Naive thymus-derived CD4-positive, alpha-beta T cell (primary cell): ENCODE measurements at regions not wholly inside any gene's neighbourhood (a gene's known extent, or its start where the extent isn't known, plus 50 kb on each side); places are given as distances from the start of the nearest gene placed in this dataset.

Experiments
- ATAC-seq: fragments of 150-1000 bp; cut with Tn5 transposase; 2 replicates; pipeline ENCODE4 v1.10.0; 2021; ENCODE audit warnings: mild to moderate bottlenecking, moderate library complexity
- CTCF ChIA-PET: fragments of 350-600 bp; sonication (Branson Sonifier 250); formaldehyde crosslinking; loops from one replicate; lab custom pipeline; 2021; ENCODE audit warnings: antibody characterized with exemption; lab: Charles Lee
- POLR2A ChIA-PET: fragments of 350-600 bp; sonication (Branson Sonifier 250); formaldehyde crosslinking; loops from one replicate; lab custom pipeline; 2021; ENCODE audit warnings: antibody characterized with exemption, inconsistent platforms; lab: Charles Lee
- DNase-seq, 9 donors: peaks; one replicate each; pipeline versions ENCODE4 v3.0.0 to v3.0.0-alpha.2; 2020 to 2022; ENCODE audit warnings: mixed read lengths in 1 of 9
- H3K27ac ChIP-seq: one replicate; pipeline ENCODE4 v1.7.0; 2013; ENCODE audit warnings: mild to moderate bottlenecking, low read depth, low read length, moderate library complexity
- H3K27me3 ChIP-seq, 2 donors: one replicate each; pipeline ENCODE4 v1.7.0; 2013; ENCODE audit warnings: low read length in 2 of 2, mild to moderate bottlenecking in 2 of 2, moderate library complexity in 2 of 2; ENCODE audit not compliant: control insufficient read depth in 2 of 2, insufficient read depth in 2 of 2
- H3K36me3 ChIP-seq, 3 experiments: 1 replicate in 2 of 3; 2 replicates in 1 of 3; pipeline ENCODE4 v1.7.0; 2013; ENCODE audit warnings: low read length in 3 of 3, mild to moderate bottlenecking in 3 of 3, moderate library complexity in 1 of 3; ENCODE audit not compliant: insufficient read depth in 3 of 3, control insufficient read depth in 2 of 3
- H3K4me1 ChIP-seq, 2 donors: one replicate each; pipeline ENCODE4 v1.7.0; 2013; ENCODE audit warnings: low read length in 2 of 2, mild to moderate bottlenecking in 2 of 2, moderate library complexity in 1 of 2; ENCODE audit not compliant: control insufficient read depth in 2 of 2, insufficient read depth in 2 of 2
- H3K4me3 ChIP-seq: 2 replicates; pipeline ENCODE4 v1.7.0; 2013; ENCODE audit warnings: mild to moderate bottlenecking, low read length
- H3K9me3 ChIP-seq, 3 experiments: 1 replicate in 2 of 3; 2 replicates in 1 of 3; pipeline ENCODE4 v1.7.0; 2013; ENCODE audit warnings: low read length in 3 of 3; ENCODE audit not compliant: control insufficient read depth in 2 of 3
- H3K27ac Mint-ChIP-seq, 9 donors: one replicate each; pipeline ENCODE4 v1.8.0; 2020 to 2022; ENCODE audit warnings: mixed read lengths in 9 of 9, mild to moderate bottlenecking in 8 of 9, moderate library complexity in 5 of 9, inconsistent platforms in 2 of 9
- H3K27me3 Mint-ChIP-seq, 5 donors: one replicate each; pipeline ENCODE4 v1.8.0; 2021 to 2022; ENCODE audit warnings: mixed read lengths in 5 of 5, mild to moderate bottlenecking in 1 of 5
- H3K36me3 Mint-ChIP-seq, 5 donors: one replicate each; pipeline ENCODE4 v1.8.0; 2020 to 2022; ENCODE audit warnings: mixed read lengths in 5 of 5, mild to moderate bottlenecking in 3 of 5, inconsistent platforms in 1 of 5
- H3K4me1 Mint-ChIP-seq, 7 donors: one replicate each; pipeline ENCODE4 v1.8.0; 2020 to 2022; ENCODE audit warnings: mixed read lengths in 7 of 7, mild to moderate bottlenecking in 3 of 7, inconsistent platforms in 1 of 7
- H3K4me3 Mint-ChIP-seq, 10 donors: one replicate each; pipeline ENCODE4 v1.8.0; 2020 to 2022; ENCODE audit warnings: mild to moderate bottlenecking in 10 of 10, mixed read lengths in 10 of 10, moderate library complexity in 6 of 10, inconsistent platforms in 2 of 10
- H3K9me3 Mint-ChIP-seq, 11 donors: one replicate each; pipeline ENCODE4 v1.8.0; 2020 to 2022; ENCODE audit warnings: mixed read lengths in 11 of 11, mild to moderate bottlenecking in 4 of 11, inconsistent platforms in 1 of 11, moderate library complexity in 1 of 11
- intact Hi-C, 2 donors: fragments of 100-400 bp; cut with micrococcal nuclease; formaldehyde crosslinking; loops; one replicate each; pipeline ENCODE4 v1.15.1; 2023

GRCh38 chr1:80961464-80962190, 839.1 kb upstream of the ADGRL2 start:
- POLR2A ChIA-PET = no interaction called here
- intact Hi-C loops = no loop called here
- CTCF ChIA-PET = no interaction called here

DNA sequence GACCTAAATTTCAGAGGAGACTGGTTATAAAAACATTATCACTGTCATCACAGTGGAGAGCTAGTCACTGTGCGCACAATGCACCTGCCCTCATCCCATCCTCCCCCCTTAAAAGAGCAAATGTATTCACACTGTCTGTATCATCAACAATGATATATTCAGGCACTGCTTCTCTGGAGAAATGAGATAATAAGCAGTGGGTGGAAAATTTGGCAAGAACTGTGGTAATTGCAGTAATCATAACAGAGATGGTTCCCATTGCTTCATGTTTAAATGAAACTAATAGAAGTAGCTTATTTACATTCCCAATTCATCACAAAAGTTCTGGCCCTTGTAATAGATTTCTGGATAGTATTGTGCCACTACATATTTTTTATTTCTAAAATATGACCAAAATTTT, 867.4 kb upstream of the ADGRL2 start:
- no peak overlapping the region for H3K4me3 ChIP-seq
- no peaks in the 10 kb centered on the region for H3K36me3 ChIP-seq
- CTCF ChIA-PET = no interaction called here
- no peaks in the 10 kb centered on the region for H3K27me3 ChIP-seq
- peaks cover 0 to 4% (median 0%) of the 10 kb centered on the region in 5 donors for H3K36me3 Mint-ChIP-seq
- intact Hi-C loops = no loop called here
- H3K27ac Mint-ChIP-seq = no peak overlapping the region
- H3K9me3 ChIP-seq = peaks cover 0 to 5% (median 0%) of the 10 kb centered on the region in 3 experiments
- H3K4me1 ChIP-seq = no peaks in the 10 kb centered on the region
- no peaks in the 10 kb centered on the region for H3K27me3 Mint-ChIP-seq
- H3K4me3 Mint-ChIP-seq = no peak overlapping the region
- POLR2A ChIA-PET = no interaction called here
- peaks cover 0 to 30% (median 15%) of the 10 kb centered on the region in 11 donors for H3K9me3 Mint-ChIP-seq
- ATAC-seq (no peak), DNase-seq (no peak)
- no peak overlapping the region for H3K27ac ChIP-seq
- no peaks in the 10 kb centered on the region for H3K4me1 Mint-ChIP-seq

More at GRCh38 chr1:80961464-80962190, 839.1 kb upstream of the ADGRL2 start:
- no peak overlapping the region for H3K27ac Mint-ChIP-seq
- peaks cover 0 to 4% (median 0%) of the 10 kb centered on the region in 11 donors for H3K9me3 Mint-ChIP-seq
- H3K4me1 Mint-ChIP-seq = no peaks in the 10 kb centered on the region
- no peaks in the 10 kb centered on the region for H3K36me3 Mint-ChIP-seq
- no peaks in the 10 kb centered on the region for H3K27me3 ChIP-seq
- no peak overlapping the region for H3K4me3 ChIP-seq
- H3K27me3 Mint-ChIP-seq = no peaks in the 10 kb centered on the region
- ATAC-seq = no peak
- H3K4me3 Mint-ChIP-seq = no peak overlapping the region
- no peaks in the 10 kb centered on the region for H3K36me3 ChIP-seq
- no peaks in the 10 kb centered on the region for H3K4me1 ChIP-seq
- DNase-seq = no peak
- H3K9me3 ChIP-seq = no peaks in the 10 kb centered on the region
- no peak overlapping the region for H3K27ac ChIP-seq

DNA sequence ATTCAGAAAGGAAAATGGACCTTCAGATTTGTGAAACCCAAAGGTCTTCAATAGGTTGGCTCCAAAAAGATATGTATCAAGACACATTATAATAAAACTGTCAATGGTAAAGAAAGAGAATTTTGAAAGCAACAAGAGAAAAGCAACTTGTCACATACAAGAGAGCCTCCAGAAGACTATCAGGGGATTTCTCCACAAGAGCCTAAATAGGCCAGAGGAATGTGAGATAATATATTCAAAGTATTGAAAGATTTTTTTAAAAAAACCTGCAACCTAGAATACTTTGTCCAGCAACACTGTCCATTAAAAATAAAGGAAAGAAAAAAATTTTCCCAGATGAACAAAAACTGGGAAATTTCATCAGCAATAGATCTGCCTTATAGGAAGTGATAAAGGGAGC, 869.6 kb upstream of the ADGRL2 start:
- Histone ChIP-seq H3K9me3 (peaks cover 0 to 5% (median 0%) of the 10 kb centered on the region in 3 experiments), H3K27me3 (no peaks in the 10 kb centered on the region), H3K4me3 (no peak overlapping the region), H3K4me1 (no peaks in the 10 kb centered on the region), H3K36me3 (no peaks in the 10 kb centered on the region), H3K27ac (no peak overlapping the region)
- peaks cover 4 to 29% (median 19%) of the 10 kb centered on the region in 11 donors for H3K9me3 Mint-ChIP-seq
- POLR2A ChIA-PET = no interaction called here
- no peaks in the 10 kb centered on the region for H3K4me1 Mint-ChIP-seq
- peaks cover 0 to 4% (median 0%) of the 10 kb centered on the region in 5 donors for H3K36me3 Mint-ChIP-seq
- no peak overlapping the region for H3K4me3 Mint-ChIP-seq
- CTCF ChIA-PET = no interaction called here
- no peaks in the 10 kb centered on the region for H3K27me3 Mint-ChIP-seq
- H3K27ac Mint-ChIP-seq = no peak overlapping the region
- ATAC-seq (no peak), DNase-seq (no peak)
- intact Hi-C loops = no loop called here

GRCh38 chr1:80929868-80930508, 870.7 kb upstream of the ADGRL2 start:
- Histone ChIP-seq H3K36me3 (no peaks in the 10 kb centered on the region), H3K27ac (no peak overlapping the region), H3K4me3 (no peak overlapping the region), H3K9me3 (peaks cover 0 to 5% (median 0%) of the 10 kb centered on the region in 3 experiments), H3K4me1 (no peaks in the 10 kb centered on the region), H3K27me3 (no peaks in the 10 kb centered on the region)
- no peak for DNase-seq
- intact Hi-C loops = no loop called here
- Mint-ChIP-seq H3K4me3 (no peak overlapping the region), H3K36me3 (peaks cover 0 to 4% (median 0%) of the 10 kb centered on the region in 5 donors), H3K27me3 (no peaks in the 10 kb centered on the region), H3K27ac (no peak overlapping the region), H3K4me1 (no peaks in the 10 kb centered on the region), H3K9me3 (peaks cover 4 to 24% (median 18%) of the 10 kb centered on the region in 11 donors)
- ChIA-PET CTCF (no interaction called here), POLR2A (no interaction called here)
- no peak for ATAC-seq

- no peak overlapping the region for H3K27ac ChIP-seq
- H3K36me3 ChIP-seq = no peaks in the 10 kb centered on the region
- ChIA-PET POLR2A (no interaction called here), CTCF (no interaction called here)
- ATAC-seq (no peak), DNase-seq (no peak)
- Mint-ChIP-seq H3K4me1 (no peaks in the 10 kb centered on the region), H3K9me3 (peaks cover 6 to 32% (median 11%) of the 10 kb centered on the region in 11 donors), H3K27ac (no peak overlapping the region), H3K36me3 (peaks cover 0 to 4% (median 0%) of the 10 kb centered on the region in 5 donors), H3K4me3 (no peak overlapping the region), H3K27me3 (no peaks in the 10 kb centered on the region)
- no peaks in the 10 kb centered on the region for H3K4me1 ChIP-seq
- no peaks in the 10 kb centered on the region for H3K27me3 ChIP-seq
- intact Hi-C loops = no loop called here
- no peak overlapping the region for H3K4me3 ChIP-seq
- H3K9me3 ChIP-seq = peaks cover 0 to 5% (median 0%) of the 10 kb centered on the region in 3 experiments
Observed at GRCh38 chr1:80926531-80926930, 874.2 kb upstream of the ADGRL2 start.

GRCh38 chr1:80925130-80925805, 875.5 kb upstream of the ADGRL2 start:
- no peaks in the 10 kb centered on the region for H3K36me3 Mint-ChIP-seq
- no peak overlapping the region for H3K4me3 ChIP-seq

More at GRCh38 chr1:80925130-80925805, 875.5 kb upstream of the ADGRL2 start:
- Histone ChIP-seq H3K36me3 (no peaks in the 10 kb centered on the region), H3K27ac (no peak overlapping the region), H3K27me3 (no peaks in the 10 kb centered on the region), H3K4me1 (no peaks in the 10 kb centered on the region), H3K9me3 (peaks cover 0 to 3% (median 0%) of the 10 kb centered on the region in 3 experiments)
- ChIA-PET CTCF (no interaction called here), POLR2A (no interaction called here)
- no peak for DNase-seq
- intact Hi-C loops = no loop called here
- Mint-ChIP-seq H3K4me3 (no peak overlapping the region), H3K27me3 (no peaks in the 10 kb centered on the region), H3K4me1 (no peaks in the 10 kb centered on the region), H3K27ac (no peak overlapping the region), H3K9me3 (peaks cover 0 to 28% (median 4%) of the 10 kb centered on the region in 11 donors)
- ATAC-seq = no peak
